22Rv1 (cell line): ENCODE measurements at regions not wholly inside any gene's neighbourhood (a gene's known extent, or its start where the extent isn't known, plus 50 kb on each side); places are given as distances from the start of the nearest gene placed in this dataset.
A peak's percentile ranks its signal among the peaks of the same experiment; 100 is the strongest.

ENCODE experiments used
- H3K27ac ChIP-seq: fragments of 450-650 bp; 2 replicates; pipeline ENCODE4 v1.5.1; 2017
- CTCF ChIP-seq: fragments of 450-650 bp; IDR thresholded peaks from 2 replicates; pipeline ENCODE4 v1.5.1; 2017; ENCODE audit warnings: mild to moderate bottlenecking
- ZFX ChIP-seq: fragments of 450-650 bp; IDR thresholded peaks from 2 replicates; pipeline ENCODE4 v1.6.1; 2017; ENCODE audit warnings: antibody characterized with exemption, borderline replicate concordance

- TF ChIP-seq CTCF: no peak
- no peak for TF ChIP-seq ZFX
- no peak overlapping the region for H3K27ac ChIP-seq
Observed at GRCh38 chr4:29805916-29806480, 914.2 kb upstream of the PCDH7 start.

DNA sequence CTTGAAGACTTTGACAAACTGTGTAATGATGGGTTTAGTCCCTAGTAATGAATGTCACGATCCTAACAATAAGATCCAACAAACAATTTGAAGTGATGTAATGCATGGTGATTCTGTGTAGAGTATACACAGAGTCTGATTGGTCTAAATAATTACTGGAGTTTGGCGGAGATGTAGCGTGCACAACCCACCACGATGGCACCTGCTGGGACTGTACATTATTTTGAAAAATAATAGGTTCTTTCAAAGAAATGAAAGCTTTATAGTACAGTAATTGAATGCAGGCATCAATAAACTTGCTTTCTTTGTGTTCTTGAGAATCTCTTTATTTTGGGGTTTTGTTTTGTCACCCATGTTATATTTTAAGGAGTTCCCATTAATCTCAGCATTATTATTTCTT is 902.2 kb upstream of the PCDH7 start:
- TF ChIP-seq CTCF: no peak
- no peak for TF ChIP-seq ZFX
- no peak overlapping the region for H3K27ac ChIP-seq

DNA sequence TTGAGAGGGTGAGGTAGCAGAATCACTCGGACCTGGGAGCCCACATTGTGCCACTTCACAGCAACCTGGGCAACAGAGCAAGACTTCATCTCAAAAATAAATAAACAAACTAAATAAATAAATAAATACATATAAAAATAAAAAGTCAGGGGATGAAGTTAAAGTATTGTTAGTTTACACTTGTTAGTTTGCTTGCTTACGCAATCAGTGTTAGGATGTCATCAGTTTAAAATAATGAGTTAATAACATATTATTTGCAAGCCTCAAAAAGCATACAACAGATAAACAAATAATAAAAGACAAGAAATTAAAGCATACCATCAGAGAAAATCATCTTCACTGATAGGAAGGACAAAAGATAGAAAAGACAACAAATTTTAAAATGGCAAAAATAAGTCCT is 891.1 kb upstream of the PCDH7 start:
- TF ChIP-seq ZFX: no peak
- no peak for TF ChIP-seq CTCF
- no peak overlapping the region for H3K27ac ChIP-seq

DNA sequence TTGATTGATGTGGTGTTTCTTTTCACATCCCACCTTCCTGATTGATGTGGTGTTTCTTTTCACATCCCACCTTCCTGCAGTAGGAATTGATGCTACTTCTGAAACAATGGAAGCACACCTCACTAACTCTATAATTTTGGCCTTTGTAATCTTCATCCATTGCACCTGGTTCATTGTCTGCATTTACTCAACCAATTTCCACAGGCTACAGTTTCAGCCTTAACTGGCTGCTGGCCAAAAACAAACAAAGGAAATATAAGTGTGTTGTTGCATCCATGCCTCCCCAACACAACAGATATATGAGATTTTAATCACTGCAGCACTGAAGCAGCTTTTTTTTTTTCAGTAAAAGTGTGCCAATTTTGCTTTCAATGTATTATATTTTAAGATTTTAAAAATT is 867.6 kb upstream of the PCDH7 start:
- H3K27ac ChIP-seq: no peak overlapping the region
- TF ChIP-seq ZFX (no peak), CTCF (no peak)

DNA sequence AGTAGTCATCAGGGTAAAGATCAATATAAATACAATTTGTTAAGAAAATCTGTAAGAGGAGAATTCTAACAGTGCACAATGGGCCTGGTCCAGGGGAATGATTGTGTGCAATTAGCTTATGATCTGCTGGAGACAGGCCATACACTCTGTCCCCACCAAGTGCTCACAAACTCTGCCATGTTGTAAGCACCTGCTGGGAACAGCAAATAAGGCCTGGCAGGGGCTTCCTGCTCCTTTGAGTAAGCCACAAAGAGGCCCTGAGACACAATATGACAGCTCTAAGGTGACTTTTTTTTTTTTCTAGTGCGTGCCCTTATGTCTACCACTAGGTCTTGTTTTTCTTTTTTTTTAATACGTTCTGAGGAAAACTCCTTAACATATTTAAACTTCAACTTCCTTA is 866.3 kb upstream of the PCDH7 start:
- TF ChIP-seq CTCF (no peak), ZFX (no peak)

GRCh38 chr4:29861307-29861706 is 858.9 kb upstream of the PCDH7 start:
- no peak overlapping the region for H3K27ac ChIP-seq
- no peak for TF ChIP-seq ZFX

More for the DNA sequence above, 866.3 kb upstream of the PCDH7 start:
- no peak overlapping the region for H3K27ac ChIP-seq

DNA sequence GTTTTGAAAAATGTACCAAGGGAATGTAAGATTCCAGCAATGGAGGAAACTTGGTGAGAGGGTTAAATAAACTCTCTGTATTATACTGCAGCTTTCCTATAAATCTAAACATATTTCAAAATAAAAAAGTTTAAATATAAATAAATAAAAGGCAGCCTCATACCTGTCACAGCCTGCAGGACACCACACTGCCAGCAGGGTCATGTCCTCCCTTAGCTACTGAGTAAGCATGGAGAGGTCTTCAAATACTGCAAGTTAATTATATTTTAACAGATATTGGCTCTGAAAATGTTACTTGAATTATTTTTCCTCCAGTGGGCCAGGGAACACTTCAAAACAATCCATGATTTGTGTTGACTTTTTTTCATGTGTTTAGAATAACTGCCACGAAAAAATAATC is 852.8 kb upstream of the PCDH7 start:
- no peak for TF ChIP-seq ZFX
- TF ChIP-seq CTCF: 0 out of 2 replicates have a peak, but pooled peaks have one; percentile 6
- H3K27ac ChIP-seq: no peak overlapping the region

DNA sequence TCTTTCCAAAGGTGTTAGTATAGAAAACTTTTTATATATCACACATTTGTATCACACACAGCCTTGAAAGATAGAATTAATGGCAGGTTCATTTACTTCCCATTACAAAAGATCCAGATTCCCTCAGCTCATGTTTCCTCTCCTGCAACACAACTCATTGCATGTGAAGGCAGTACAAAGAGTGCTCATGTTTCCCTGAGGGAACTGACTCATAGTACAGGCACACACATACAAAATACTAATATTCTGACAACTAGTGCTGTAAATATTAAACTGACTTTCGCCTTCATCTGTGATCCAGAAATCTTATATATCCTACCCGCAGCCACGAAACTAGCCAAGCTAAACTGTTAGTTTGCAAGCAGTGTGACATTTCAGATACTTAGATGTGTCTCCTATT is 819.8 kb upstream of the PCDH7 start:
- H3K27ac ChIP-seq: no peak overlapping the region
- TF ChIP-seq CTCF (no peak), ZFX (no peak)
